Thoracic aorta (tissue), 2 donors: ENCODE measurements at regions not wholly inside any gene's neighbourhood (a gene's known extent, or its start where the extent isn't known, plus 50 kb on each side); places are given as distances from the start of the nearest gene placed in this dataset.
"Not testable (repeated sequence)": the region's sequence is repeated elsewhere in the genome, so short reads cannot be mapped to it uniquely, and the experiment has no call there.

Experiments
- ATAC-seq: fragments of 150-250 bp; one replicate; pipeline ENCODE4 v1.8.0; 2017; ENCODE audit warnings: low read depth; ENCODE audit not compliant: insufficient number of reproducible peaks, low FRiP score
- DNase-seq: peaks from one replicate; pipeline ENCODE4 v3.0.0-alpha.2; 2020; ENCODE audit warnings: low spot score
- H3K27ac ChIP-seq, 2 donors: fragments of 200-600 bp; sonication (generic); 1 replicate in 1 of 2; 2 replicates in 1 of 2; pipeline ENCODE4 v1.5.1; 2016; ENCODE audit warnings: mild to moderate bottlenecking in 2 of 2, moderate library complexity in 2 of 2
- H3K27me3 ChIP-seq: fragments of 200-600 bp; sonication (generic); replicated peaks from 2 replicates; pipeline ENCODE4 v1.6.0; 2016; ENCODE audit warnings: mild to moderate bottlenecking; ENCODE audit not compliant: insufficient read depth
- H3K36me3 ChIP-seq: fragments of 200-600 bp; sonication (generic); one replicate; pipeline ENCODE4 v1.5.1; 2016
- H3K4me1 ChIP-seq, 2 donors: fragments of 200-600 bp; sonication (generic); 1 replicate in 1 of 2; 2 replicates in 1 of 2; pipeline versions ENCODE4 v1.5.1 to v1.6.0; 2016; ENCODE audit warnings: low read depth in 2 of 2, mild to moderate bottlenecking in 1 of 2; ENCODE audit not compliant: control insufficient read depth in 1 of 2
- H3K4me3 ChIP-seq: fragments of 200-600 bp; sonication (generic); 2 replicates; pipeline ENCODE4 v1.5.1; 2016; ENCODE audit warnings: mild to moderate bottlenecking
- H3K9me3 ChIP-seq: fragments of 200-600 bp; sonication (generic); 2 replicates; pipeline ENCODE4 v1.5.1; 2016
- CTCF ChIP-seq: fragments of 200-600 bp; sonication (generic); IDR thresholded peaks from one replicate; pipeline ENCODE4 v1.5.1; 2019; ENCODE audit warnings: antibody characterized with exemption

GRCh38 chr10:9172276-9172675 is 1117.8 kb downstream of the GATA3 start:
- H3K36me3 ChIP-seq, result no peaks in the 10 kb centered on the region
- H3K27ac ChIP-seq, result no peak overlapping the region
- no peak for ATAC-seq
- TF ChIP-seq CTCF, result no peak
- H3K9me3 ChIP-seq, result no peaks in the 10 kb centered on the region
- DNase-seq, result no peak
- no peaks in the 10 kb centered on the region for H3K4me1 ChIP-seq
- H3K27me3 ChIP-seq, result no peaks in the 10 kb centered on the region
- no peak overlapping the region for H3K4me3 ChIP-seq

GRCh38 chr10:9175200-9175599 is 1120.7 kb downstream of the GATA3 start:
- Histone ChIP-seq H3K36me3 (no peaks in the 10 kb centered on the region), H3K27me3 (no peaks in the 10 kb centered on the region), H3K27ac (no peak overlapping the region), H3K9me3 (no peaks in the 10 kb centered on the region), H3K4me1 (no peaks in the 10 kb centered on the region), H3K4me3 (no peak overlapping the region)
- no peak for TF ChIP-seq CTCF
- DNase-seq, result no peak
- no peak for ATAC-seq

- H3K9me3 ChIP-seq, DNase-seq, H3K36me3 ChIP-seq, ATAC-seq, H3K27me3 ChIP-seq, H3K4me1 ChIP-seq, H3K27ac ChIP-seq, H3K4me3 ChIP-seq: not testable (repeated sequence)
Measured at GRCh38 chr10:9183197-9183880, 1128.9 kb downstream of the GATA3 start.

GRCh38 chr10:9188022-9188810 is 1133.7 kb downstream of the GATA3 start:
- ATAC-seq (no peak), DNase-seq (no peak)
- Histone ChIP-seq H3K27me3 (no peaks in the 10 kb centered on the region), H3K27ac (no peak overlapping the region), H3K4me3 (no peak overlapping the region), H3K9me3 (no peaks in the 10 kb centered on the region), H3K36me3 (no peaks in the 10 kb centered on the region), H3K4me1 (no peaks in the 10 kb centered on the region)
- no peak for TF ChIP-seq CTCF

- no peaks in the 10 kb centered on the region for H3K4me1 ChIP-seq
- ATAC-seq (no peak), DNase-seq (no peak)
- no peak overlapping the region for H3K4me3 ChIP-seq
- H3K9me3 ChIP-seq, result no peaks in the 10 kb centered on the region
- H3K27ac ChIP-seq, result no peak overlapping the region
- H3K27me3 ChIP-seq, result no peaks in the 10 kb centered on the region
- TF ChIP-seq CTCF, result no peak
- H3K36me3 ChIP-seq, result no peaks in the 10 kb centered on the region
Measured at GRCh38 chr10:9189448-9189847, 1135.0 kb downstream of the GATA3 start.
